ENCODE measurements at regions not wholly inside any gene's neighbourhood (a gene's known extent, or its start where the extent isn't known, plus 50 kb on each side); places are given as distances from the start of the nearest gene placed in this dataset.

DNA sequence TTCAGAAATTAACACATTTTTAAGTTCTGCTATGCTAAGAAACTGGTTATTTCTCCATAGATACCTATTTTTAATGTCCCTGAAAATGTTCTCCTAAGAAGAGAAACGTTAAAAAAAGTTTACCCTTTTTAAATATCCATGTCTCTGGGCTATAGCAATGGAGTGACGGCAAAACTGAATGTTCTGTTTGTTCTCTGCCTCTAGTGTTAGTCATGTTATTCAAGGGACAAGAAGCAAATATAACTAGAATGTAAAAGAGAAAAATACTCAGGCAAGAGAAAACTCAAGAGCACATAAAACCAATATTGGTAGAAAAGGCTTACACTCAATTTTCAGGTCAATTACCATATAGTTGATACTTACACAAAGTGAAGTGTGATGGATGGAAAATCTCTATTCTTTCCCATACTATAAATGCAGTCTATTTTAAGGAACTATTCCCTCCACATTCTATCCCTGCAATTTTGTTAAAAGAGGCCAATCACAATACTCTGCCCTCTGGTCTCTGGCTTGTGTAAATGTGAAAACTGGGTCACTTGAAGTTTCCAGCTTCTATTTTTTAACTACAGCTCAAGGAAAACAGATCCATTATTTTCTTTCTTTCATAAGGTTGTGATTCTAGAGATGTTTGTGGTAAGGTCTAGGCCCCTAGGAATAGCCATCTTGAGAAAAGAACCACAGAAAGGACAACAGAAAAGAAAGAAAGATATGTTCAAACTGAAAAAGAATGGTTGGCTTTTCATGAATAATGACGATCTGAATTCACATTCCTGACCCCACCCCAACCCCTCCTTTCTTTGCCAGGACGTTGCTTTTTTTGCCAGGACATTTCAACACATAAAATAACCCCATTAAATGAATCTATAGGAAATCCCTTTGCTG, 200.3 kb upstream of the FAM83B start:
- no peak for DNase-seq

GRCh38 chr6:54646951-54647664, 199.5 kb upstream of the FAM83B start:
- DNase-seq: no peak

GRCh38 chr6:54654381-54654780, 192.2 kb upstream of the FAM83B start:
- no peak for DNase-seq

- DNase-seq: peak; percentile 4
Measured at GRCh38 chr6:54655162-54655561, 191.4 kb upstream of the FAM83B start.

- DNase-seq: no peak
Measured at GRCh38 chr6:54665278-54665677, 181.3 kb upstream of the FAM83B start.

- DNase-seq: no peak
Measured at GRCh38 chr6:54680531-54680930, 166.0 kb upstream of the FAM83B start.

DNA sequence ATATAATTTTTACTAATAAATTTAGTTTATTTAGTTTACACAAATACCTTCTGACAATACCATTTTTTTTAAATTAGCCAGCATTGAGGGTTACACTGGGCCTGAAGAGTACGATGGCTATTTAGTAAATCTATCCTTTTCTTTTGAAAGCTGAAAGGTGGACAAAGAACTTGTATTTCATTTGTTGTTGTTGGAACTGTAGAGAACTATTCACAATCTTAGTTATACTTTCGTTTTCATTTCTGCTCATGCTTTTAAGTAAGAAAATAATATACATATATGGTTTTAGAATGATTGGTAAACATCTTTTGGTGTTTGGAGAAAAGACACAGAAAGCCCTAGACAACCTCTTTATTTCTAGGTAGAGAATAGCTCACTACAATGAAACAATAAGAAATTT, 165.3 kb upstream of the FAM83B start:
- no peak for DNase-seq

DNA sequence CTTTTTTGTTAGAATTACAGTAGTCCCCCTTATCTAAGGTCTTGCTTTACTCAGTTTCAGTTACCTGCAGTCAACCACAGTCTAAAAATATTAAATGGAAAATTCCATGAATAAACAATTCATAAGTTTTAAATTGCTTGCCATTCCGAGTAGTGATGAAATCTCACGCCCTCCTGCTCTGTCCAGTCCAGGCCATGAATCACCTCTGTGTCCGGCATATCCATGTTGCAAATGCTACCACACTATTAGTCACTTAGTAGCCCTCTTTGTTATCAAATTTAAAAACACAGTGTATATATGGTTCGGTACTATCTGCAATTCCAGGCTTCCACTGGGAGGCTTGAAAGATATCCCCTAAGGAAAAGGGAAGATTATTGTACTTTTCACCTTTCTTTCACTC, 164.6 kb upstream of the FAM83B start:
- no peak for DNase-seq

GRCh38 chr6:54689620-54690019, 157.0 kb upstream of the FAM83B start:
- DNase-seq: no peak

GRCh38 chr6:54690596-54690995, 156.0 kb upstream of the FAM83B start:
- DNase-seq: no peak

DNA sequence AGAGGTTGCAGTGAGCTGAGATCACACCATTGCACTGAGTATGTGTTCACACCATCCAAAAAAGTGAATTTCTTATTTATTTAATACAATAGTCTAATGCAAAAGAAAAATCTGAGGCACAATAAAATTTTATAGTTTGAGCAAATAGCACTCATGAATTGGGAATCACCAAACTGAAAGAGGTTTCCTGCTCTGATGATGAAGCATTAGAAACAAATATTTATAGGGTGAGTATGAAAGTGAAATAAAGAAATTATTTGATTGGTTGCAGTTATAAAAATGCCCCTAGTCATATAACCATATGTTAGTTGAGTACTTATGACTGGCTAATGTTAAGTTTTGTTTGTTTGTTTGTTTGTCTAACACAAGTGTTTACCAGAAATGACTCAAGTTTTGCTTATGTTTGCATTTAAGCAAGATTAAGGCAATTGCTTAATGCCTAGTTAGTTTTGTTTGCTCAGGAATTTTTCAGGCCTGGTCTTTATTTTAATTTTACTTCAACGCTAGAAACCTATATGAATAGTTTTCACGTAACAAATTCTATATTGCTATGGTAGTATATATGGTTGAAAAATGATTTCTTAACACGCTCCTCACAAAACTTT, 151.5 kb upstream of the FAM83B start:
- no peak for DNase-seq

DNA sequence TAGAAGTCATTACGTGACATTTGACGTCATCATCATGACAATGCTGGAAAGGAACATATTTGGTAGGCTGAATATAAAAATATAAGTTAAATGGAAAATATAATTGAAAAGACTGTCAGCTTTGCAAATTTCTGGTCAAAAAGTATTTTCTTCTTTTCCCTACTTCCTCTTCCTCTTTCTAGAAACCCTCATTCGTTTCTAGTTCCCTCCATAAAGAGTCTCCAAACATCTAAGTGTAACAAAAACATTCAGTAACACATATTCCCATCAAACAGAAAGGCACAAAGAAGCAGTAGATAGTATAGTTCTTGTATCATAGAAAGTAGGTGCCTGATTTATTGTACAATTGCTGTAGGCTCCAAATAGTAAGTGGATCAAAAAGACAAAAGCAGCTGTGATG, 150.8 kb upstream of the FAM83B start:
- DNase-seq: no peak

- DNase-seq: no peak
Measured at GRCh38 chr6:54697424-54697823, 149.1 kb upstream of the FAM83B start.

DNA sequence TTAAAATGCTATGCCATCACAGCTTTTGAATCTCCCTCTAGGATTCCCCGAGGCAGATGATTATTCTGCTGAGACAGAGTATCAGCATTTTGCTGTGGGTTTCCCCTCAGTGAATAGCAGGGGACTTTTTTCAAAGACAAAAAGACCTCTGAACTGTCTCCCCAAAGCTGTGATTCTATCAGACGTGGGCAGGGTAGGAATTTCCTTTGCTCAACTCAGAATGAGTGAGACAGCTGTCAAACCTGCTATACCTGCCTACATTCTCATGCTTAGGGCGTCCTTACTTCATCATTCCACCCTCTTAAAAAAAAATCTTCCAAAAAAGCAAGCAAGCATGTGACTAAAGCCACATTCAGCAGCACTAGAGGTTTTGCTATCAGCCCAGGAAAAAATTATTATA, 147.6 kb upstream of the FAM83B start:
- DNase-seq: no peak

- no peak for DNase-seq
Measured at GRCh38 chr6:54700158-54700557, 146.4 kb upstream of the FAM83B start.

GRCh38 chr6:54702772-54703171, 143.8 kb upstream of the FAM83B start:
- no peak for DNase-seq

DNA sequence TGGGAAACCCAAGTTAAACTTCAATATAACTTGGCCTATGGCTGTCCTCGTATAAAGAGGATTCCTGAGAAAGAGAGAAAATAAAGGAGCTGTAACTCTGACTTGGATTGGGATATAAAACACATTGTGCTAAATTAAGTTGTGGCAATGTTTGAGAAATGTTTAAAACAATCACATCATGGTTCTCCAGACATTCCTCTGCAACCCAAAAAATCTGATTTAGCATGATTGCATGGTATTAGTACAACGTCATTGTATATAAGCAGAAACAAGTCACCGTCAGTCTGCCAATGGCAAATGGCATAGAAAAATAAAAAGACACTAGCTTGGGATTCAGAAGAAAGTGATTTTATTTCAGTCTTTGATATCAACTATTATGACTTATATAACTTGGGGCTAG, 140.2 kb upstream of the FAM83B start:
- DNase-seq: no peak

DNA sequence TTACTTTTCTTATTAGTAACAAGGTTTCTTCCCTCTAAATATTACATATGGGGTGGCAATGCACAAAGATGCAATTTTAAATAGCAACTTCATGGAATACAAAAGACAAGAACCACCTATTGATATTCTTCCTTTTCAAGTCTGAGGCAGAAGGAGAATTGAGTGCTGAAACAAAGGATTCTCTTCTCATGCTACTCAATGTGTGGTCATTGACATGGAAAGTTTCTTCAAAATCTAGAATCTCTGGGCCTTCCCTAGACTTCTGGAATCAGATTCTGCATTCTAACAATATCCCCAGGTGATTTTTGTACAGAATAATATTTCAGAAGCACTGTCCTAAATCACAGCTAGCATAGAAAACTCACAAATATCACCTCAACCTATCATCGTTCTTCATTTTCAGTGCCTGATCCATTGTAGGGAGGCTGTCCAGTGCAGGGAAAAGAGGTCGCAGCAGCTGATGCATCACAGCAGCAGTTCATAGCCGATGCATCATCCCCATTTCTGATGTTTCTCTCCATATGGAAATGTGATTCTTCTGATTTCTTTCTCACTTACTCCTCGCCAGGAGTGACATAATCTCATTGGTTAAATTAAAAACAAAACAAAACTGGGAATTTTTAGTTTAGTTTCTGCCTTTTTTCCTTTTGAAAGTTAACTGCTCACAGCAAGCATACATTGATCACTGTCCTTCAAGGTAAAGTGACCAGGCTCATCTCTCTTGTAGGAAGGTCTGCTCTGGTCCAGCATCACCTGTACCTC, 139.5 kb upstream of the FAM83B start:
- no peak for DNase-seq

DNA sequence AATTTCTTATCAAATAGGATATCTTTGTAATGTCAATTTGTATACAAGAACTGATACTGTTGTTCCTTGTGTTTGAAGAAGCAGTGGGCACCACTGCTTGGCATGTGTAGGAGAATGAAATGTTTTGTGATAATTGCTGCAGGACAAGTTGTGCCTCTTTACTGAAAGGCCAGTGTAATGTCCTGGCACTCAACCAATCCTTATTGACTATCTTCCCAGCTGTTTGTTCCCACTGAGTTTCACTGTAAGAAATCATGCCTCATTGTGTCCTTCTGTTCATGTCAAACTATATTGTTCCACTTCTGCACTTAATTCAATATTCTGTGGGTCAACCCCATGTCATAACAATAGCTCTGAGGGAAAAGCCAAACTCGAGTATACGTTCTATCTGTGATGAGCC, 136.1 kb upstream of the FAM83B start:
- no peak for DNase-seq

DNA sequence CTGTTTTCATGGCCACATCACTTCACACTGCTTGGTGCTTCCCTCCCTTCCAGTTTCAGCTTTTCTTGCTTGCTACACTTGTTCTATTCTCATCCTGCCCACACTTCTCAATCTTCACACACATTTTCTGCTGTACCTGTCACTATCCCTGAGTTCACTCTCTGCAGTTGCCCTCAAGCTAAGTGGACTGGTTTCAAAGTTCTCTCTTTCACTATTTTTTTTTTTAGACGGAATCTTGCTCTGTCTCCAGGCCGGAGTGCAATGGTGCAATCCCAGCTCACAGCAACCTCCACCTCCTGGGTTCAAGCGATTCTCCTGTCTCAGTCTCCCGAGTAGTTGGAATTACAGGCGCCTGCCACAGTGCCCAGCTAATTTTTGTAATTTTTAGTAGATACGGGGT, 130.6 kb upstream of the FAM83B start:
- no peak for DNase-seq

GRCh38 chr6:54716877-54717276, 129.7 kb upstream of the FAM83B start:
- no peak for DNase-seq

GRCh38 chr6:54717849-54718455, 128.6 kb upstream of the FAM83B start:
- DNase-seq: no peak

- no peak for DNase-seq
Measured at GRCh38 chr6:54718541-54719023, 128.0 kb upstream of the FAM83B start.

Data from NCI-H1092 (cell line).